ENCODE measurements at regions not wholly inside any gene's neighbourhood (a gene's known extent, or its start where the extent isn't known, plus 50 kb on each side); places are given as distances from the start of the nearest gene placed in this dataset.

DNA sequence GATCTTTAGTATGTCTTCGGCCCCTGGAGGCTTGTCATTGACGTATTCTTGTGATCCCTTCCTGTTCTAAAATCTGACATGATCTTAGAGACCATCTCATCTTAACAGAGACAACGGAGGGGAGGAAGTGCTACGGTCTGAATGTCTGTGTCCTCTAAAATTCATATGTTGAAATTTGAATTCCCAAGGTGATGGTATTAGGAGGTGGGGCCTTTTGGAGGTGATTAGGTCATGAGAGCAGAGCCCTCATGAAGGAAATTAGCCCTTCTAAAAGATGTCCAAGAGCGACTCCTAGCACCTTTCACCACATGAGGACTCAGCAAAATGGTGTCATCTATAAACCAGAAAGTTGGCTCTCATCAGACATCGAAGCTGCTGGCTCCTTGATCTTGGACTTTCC lies 233.2 kb upstream of the CMC1 start:
- TF ChIP-seq, protein P1, sequence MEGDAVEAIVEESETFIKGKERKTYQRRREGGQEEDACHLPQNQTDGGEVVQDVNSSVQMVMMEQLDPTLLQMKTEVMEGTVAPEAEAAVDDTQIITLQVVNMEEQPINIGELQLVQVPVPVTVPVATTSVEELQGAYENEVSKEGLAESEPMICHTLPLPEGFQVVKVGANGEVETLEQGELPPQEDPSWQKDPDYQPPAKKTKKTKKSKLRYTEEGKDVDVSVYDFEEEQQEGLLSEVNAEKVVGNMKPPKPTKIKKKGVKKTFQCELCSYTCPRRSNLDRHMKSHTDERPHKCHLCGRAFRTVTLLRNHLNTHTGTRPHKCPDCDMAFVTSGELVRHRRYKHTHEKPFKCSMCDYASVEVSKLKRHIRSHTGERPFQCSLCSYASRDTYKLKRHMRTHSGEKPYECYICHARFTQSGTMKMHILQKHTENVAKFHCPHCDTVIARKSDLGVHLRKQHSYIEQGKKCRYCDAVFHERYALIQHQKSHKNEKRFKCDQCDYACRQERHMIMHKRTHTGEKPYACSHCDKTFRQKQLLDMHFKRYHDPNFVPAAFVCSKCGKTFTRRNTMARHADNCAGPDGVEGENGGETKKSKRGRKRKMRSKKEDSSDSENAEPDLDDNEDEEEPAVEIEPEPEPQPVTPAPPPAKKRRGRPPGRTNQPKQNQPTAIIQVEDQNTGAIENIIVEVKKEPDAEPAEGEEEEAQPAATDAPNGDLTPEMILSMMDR (IDR thresholded peaks at IDR 0.05; ENCODE audit: low read depth, low read length, poor library complexity, severe bottlenecking): no peak
- TF ChIP-seq EZH2phosphoT487 (IDR thresholded peaks at IDR 0.05; ENCODE audit: borderline replicate concordance, low read length): no peak

Data from DOHH2 (cell line).